ENCODE measurements at regions not wholly inside any gene's neighbourhood (a gene's known extent, or its start where the extent isn't known, plus 50 kb on each side); places are given as distances from the start of the nearest gene placed in this dataset.
A peak's percentile ranks its signal among the peaks of the same experiment; 100 is the strongest.
"Not testable (repeated sequence)": the region's sequence is repeated elsewhere in the genome, so short reads cannot be mapped to it uniquely, and the experiment has no call there.

- no peak for DNase-seq (ENCODE audit: low spot score)
Observed at GRCh38 chr3:99319450-99319849, 318.9 kb upstream of the COL8A1 start.

GRCh38 chr3:99317201-99317600 is 321.2 kb upstream of the COL8A1 start:
- DNase-seq (ENCODE audit: low spot score), result peak; percentile 71

GRCh38 chr3:99315896-99316295 is 322.5 kb upstream of the COL8A1 start:
- DNase-seq (ENCODE audit: low spot score), result no peak

- no peak for DNase-seq (ENCODE audit: low spot score)
Observed at GRCh38 chr3:99313485-99313884, 324.9 kb upstream of the COL8A1 start.

GRCh38 chr3:99298661-99299060 is 339.7 kb upstream of the COL8A1 start:
- DNase-seq (ENCODE audit: low spot score), result no peak

- DNase-seq (ENCODE audit: low spot score), result no peak
Observed at GRCh38 chr3:99295836-99296235, 342.6 kb upstream of the COL8A1 start.

- DNase-seq (ENCODE audit: low spot score), result not testable (repeated sequence)
Observed at GRCh38 chr3:99294092-99294491, 344.3 kb upstream of the COL8A1 start.

- DNase-seq (ENCODE audit: low spot score), result peak; percentile 40
Observed at GRCh38 chr3:99287876-99288275, 350.5 kb upstream of the COL8A1 start.

- no peak for DNase-seq (ENCODE audit: low spot score)
Observed at GRCh38 chr3:99286266-99286845, 352.0 kb upstream of the COL8A1 start.

- DNase-seq (ENCODE audit: low spot score), result no peak
Observed at GRCh38 chr3:99269606-99270351, 368.3 kb upstream of the DCBLD2 start.

- no peak for DNase-seq (ENCODE audit: low spot score)
Observed at GRCh38 chr3:99256788-99257187, 355.3 kb upstream of the DCBLD2 start.

GRCh38 chr3:99253963-99254355 is 352.5 kb upstream of the DCBLD2 start:
- no peak for DNase-seq (ENCODE audit: low spot score)

- DNase-seq (ENCODE audit: low spot score), result peak; percentile 45
Observed at GRCh38 chr3:99250821-99251355, 349.4 kb upstream of the DCBLD2 start.

- no peak for DNase-seq (ENCODE audit: low spot score)
Observed at GRCh38 chr3:99250272-99250671, 348.8 kb upstream of the DCBLD2 start.

GRCh38 chr3:99249627-99250026 is 348.1 kb upstream of the DCBLD2 start:
- no peak for DNase-seq (ENCODE audit: low spot score)

- DNase-seq (ENCODE audit: low spot score), result no peak
Observed at GRCh38 chr3:99248913-99249312, 347.4 kb upstream of the DCBLD2 start.

- no peak for DNase-seq (ENCODE audit: low spot score)
Observed at GRCh38 chr3:99248130-99248529, 346.6 kb upstream of the DCBLD2 start.

- DNase-seq (ENCODE audit: low spot score), result no peak
Observed at GRCh38 chr3:99246010-99246654, 344.6 kb upstream of the DCBLD2 start.

GRCh38 chr3:99242271-99242670 is 340.8 kb upstream of the DCBLD2 start:
- no peak for DNase-seq (ENCODE audit: low spot score)

- no peak for DNase-seq (ENCODE audit: low spot score)
Observed at GRCh38 chr3:99240700-99241099, 339.2 kb upstream of the DCBLD2 start.

GRCh38 chr3:99236576-99236975 is 335.1 kb upstream of the DCBLD2 start:
- no peak for DNase-seq (ENCODE audit: low spot score)

GRCh38 chr3:99232696-99233095 is 331.2 kb upstream of the DCBLD2 start:
- DNase-seq (ENCODE audit: low spot score), result no peak

- DNase-seq (ENCODE audit: low spot score), result no peak
Observed at GRCh38 chr3:99218468-99218867, 317.0 kb upstream of the DCBLD2 start.
